HL-60 (cell line): ENCODE measurements at regions not wholly inside any gene's neighbourhood (a gene's known extent, or its start where the extent isn't known, plus 50 kb on each side); places are given as distances from the start of the nearest gene placed in this dataset.

Source experiments
- POLR2AphosphoS5 ChIP-seq: IDR thresholded peaks from 2 replicates; pipeline ENCODE4 v1.6.1; 2012; ENCODE audit warnings: low read depth
- SPI1 ChIP-seq: IDR thresholded peaks from 2 replicates; pipeline ENCODE4 v1.6.1; 2012; ENCODE audit warnings: low read depth, mild to moderate bottlenecking, borderline replicate concordance
- TF ChIP-seq, protein P1 (sequence below): IDR thresholded peaks from one replicate; pipeline ENCODE4 v1.5.1; 2011; ENCODE audit warnings: low read length, control low read depth, inconsistent platforms; ENCODE audit not compliant: insufficient read depth

DNA sequence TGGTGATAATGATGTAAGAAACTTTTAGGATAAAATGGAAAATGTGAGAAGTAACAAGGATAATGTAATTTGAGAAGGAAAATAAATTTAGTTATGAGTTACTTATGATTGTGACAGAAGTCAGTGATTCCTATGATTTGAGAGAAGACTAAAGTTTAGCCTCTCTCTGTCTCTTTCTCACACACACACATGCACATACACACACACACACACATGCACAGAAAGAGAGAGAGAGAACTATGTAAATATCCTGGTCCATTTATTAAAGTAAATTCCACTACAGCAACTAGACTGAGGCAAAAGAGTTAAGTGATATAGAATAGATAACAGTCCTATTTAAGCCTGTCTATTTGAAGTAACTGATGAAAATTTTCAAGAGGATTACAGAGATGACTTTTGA is 375.2 kb downstream of the CD109 start:
- TF ChIP-seq, protein P1, sequence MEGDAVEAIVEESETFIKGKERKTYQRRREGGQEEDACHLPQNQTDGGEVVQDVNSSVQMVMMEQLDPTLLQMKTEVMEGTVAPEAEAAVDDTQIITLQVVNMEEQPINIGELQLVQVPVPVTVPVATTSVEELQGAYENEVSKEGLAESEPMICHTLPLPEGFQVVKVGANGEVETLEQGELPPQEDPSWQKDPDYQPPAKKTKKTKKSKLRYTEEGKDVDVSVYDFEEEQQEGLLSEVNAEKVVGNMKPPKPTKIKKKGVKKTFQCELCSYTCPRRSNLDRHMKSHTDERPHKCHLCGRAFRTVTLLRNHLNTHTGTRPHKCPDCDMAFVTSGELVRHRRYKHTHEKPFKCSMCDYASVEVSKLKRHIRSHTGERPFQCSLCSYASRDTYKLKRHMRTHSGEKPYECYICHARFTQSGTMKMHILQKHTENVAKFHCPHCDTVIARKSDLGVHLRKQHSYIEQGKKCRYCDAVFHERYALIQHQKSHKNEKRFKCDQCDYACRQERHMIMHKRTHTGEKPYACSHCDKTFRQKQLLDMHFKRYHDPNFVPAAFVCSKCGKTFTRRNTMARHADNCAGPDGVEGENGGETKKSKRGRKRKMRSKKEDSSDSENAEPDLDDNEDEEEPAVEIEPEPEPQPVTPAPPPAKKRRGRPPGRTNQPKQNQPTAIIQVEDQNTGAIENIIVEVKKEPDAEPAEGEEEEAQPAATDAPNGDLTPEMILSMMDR = no peak
- TF ChIP-seq POLR2AphosphoS5 (no peak), SPI1 (no peak)
